DMS53 (cell line): ENCODE measurements at regions not wholly inside any gene's neighbourhood (a gene's known extent, or its start where the extent isn't known, plus 50 kb on each side); places are given as distances from the start of the nearest gene placed in this dataset.

Source experiments
- DNase-seq: peaks from one replicate; lab custom pipeline; 2025; lab: John Stamatoyannopoulos, UW

DNA sequence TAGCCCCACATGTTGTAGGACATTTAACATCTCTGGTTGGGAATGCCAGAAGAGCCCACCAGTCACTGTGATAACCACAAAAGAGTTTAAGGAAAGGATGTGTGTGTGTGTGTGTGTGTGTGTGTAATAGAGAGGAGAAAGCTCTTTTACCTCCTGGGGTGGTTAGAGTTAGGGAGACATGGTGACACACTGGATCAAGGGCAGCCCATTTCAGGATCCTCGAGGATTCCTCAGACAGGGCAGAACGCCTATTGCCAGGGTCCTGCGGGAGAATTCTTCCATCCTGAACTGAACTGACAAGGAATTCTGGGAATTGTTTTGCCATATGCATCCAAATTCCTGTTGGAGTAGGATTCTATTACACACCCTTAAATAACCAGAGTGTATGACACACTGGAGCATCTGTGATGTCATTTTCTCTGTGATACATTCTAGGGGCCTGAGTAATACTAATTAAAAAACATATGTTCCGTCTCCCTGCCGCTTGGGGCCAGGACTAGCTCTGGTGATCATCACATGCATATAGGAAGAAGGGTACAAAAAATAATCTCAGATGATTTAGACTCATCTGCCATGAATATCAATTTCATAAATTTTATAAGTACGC lies 156.4 kb upstream of the MMADHC start:
- DNase-seq, result no peak

DNA sequence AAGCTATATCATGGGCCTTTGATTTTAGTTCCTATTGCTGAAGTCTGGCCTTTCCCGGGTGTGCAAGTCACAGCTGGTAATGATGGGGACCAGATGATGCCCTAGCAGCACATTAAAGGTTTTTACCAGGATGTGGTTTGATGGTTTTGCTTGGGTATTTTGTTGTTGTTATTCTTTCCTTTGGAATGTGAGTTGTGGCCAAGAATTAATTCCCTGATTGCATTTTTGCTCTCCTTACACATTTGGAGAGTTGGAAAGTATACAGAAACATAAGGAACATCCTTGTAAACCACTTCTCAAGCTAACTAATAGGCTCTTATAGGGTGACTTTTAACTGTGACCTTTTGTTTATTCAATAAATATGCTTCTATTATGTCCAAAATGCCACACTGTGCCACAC lies 154.1 kb upstream of the MMADHC start:
- DNase-seq, result no peak

DNA sequence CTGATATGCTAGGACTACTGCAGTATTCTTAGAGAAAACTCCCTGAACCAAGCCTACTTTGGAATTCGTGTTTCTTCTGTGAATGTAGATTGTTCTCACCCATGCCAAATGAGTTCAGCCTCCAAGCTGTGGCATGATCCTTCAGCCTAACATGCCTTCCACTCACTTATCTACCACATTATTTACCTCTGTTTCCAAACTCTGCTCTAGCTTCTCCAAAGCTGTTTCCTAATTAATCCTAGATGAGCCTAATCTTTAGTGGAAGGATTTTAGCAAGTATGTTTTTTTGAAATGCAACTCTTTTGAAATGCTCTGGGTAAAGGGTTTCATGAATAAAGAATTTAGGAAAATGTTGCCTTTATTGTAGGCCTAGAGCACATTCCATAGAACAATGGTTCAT lies 152.9 kb upstream of the MMADHC start:
- no peak for DNase-seq

DNA sequence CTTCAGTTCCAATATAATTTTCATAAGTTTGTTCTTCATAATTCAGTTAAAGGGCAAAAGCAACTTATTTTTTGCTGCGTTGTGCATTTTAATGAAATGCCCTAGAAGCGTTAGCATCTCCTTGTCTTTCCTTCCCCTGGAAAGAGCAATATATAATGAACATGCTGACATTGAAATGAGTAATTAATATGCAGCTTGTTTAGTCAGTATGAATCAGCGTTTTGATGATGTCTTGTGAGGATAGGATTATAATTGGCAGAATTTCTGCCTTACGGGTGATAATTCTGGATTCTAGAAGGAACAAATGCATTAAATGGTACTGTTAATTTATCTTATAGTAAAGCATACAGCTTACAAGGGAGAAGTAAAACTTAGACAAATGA lies 152.3 kb upstream of the MMADHC start:
- DNase-seq, result no peak

DNA sequence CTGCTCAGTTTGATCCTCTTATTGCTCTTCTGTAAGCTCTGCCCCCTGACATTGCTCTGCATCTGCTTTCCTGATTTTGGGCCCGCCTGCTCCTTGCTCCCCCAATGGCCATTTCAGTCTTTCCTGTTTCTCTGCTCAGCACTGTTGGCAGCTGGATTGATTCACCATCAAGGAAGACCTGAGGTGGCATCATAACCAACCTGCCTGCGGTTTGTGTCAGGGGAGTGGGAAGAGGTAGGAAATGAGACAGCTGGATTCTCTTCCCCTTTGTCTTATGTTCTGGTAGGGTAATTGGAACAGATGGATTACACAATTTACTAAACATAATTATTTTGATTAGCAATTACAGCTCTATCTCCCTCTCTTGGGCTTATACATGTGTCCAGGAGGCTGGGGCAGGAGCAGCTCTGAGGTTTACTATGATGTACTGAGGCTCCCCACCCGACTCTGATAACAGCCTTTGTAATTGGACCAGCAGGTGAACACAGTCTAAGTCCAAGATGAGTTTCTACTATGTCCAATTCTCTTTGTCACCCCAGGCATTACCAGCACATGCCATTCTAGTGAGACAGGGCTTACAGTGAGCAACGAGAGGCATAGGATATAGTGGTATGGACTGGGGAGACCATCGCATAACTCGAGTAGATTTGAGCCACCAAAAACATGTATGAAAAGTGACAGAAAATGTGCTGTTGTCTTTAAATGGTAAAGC lies 151.8 kb upstream of the MMADHC start:
- DNase-seq, result no peak

DNA sequence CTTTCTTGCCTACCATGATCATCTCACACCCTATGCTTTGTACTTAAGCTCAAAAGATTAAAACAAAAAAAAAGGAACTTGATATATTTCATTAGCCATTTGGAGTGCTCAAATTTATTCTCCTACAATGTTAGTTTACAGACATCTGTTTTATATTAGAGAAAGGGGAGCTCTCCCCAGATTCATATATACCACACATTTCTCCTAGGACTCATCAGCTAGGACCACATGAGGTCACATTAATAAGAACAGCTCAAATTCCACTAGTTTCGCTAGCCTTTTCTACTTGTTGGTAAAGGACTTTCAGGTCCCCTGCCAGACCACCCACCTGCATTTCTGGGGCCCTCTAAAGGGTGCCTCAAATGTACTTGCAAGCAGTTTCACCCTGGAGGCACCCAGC lies 151.2 kb upstream of the MMADHC start:
- no peak for DNase-seq

DNA sequence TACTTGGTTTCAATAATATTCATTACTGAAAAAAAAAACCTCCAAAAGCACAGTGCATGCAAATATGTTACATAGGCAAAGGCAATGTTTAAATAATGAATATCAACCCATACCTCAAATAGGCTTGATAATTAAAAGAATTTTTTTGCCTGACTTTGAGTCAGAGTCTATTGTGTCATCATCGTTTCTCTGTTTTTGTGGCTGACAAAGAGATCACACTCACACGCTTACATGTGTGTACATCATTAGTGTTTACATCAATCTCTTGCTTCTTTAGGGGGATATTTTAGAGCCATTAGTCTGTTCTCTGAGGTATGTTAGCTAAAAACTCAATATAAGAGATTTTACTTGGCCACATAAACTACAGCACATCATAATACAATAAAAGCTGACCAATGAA lies 150.3 kb upstream of the MMADHC start:
- no peak for DNase-seq

DNA sequence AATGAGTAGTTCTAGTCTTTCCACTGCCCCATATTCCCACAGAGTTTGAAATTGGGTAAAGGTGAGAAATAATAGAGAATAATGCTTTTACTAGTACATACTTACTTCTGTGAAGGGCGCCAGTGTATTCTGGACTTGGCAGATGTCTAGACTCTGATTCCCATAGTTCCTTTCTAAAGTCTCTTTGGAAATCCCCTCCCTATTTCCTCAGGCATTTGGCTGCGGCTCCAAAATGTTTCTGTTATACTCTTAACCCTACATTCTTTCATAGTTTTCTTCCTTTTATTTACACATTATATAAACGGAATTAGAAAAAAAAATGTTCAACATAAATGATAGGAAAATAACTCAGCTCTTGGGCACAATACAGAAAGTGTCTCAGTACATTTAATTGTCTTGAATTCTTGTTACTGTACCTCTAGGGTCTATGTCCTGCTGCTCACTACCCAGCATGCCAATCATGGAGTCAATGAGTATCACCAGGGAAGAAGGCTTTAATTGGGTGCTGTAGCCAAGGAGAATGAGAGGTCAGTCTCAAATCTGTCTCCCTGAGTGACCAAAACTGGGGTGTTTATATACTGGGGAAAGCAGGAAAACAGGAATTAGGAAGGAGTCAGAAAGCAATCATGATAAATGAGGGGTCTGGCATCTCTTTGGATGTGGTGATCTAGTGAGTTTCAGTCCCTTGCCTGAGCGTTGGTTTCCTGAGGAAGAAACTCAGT lies 147.8 kb upstream of the MMADHC start:
- no peak for DNase-seq

DNA sequence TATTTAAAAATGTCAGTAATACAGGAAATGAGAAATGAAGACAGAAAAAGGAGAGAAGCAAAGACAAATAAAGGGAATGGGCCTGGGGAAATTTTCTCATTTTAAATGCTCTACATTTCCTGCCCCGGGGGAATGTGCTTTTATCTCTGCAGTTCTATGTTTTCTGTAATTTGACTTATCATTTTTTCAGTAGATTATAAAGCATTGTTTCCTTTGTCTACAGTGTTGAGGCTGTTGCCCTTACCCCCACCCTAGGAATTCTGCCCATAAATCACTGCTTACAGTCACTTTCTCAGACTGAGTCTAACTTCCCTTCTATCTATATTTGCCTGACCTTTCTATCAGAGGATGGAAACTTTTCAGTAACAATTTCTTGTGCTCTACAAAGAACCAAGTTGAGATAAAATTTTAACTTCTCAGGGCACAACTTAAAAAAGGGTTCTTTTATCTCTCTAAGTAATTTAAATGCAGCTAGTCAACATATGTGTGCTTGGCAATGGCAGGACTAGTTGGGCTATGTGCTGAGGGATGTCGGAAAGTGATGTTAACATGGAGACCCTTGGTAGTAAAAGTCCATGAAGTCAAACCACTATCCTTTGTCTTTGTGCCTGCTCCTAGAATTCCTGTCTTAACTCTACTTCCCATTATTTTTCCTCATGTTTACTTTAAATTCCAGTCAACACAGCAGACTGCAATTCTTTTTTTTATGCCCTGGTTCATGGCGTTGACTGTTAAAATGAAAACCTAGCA lies 146.5 kb upstream of the MMADHC start:
- no peak for DNase-seq

DNA sequence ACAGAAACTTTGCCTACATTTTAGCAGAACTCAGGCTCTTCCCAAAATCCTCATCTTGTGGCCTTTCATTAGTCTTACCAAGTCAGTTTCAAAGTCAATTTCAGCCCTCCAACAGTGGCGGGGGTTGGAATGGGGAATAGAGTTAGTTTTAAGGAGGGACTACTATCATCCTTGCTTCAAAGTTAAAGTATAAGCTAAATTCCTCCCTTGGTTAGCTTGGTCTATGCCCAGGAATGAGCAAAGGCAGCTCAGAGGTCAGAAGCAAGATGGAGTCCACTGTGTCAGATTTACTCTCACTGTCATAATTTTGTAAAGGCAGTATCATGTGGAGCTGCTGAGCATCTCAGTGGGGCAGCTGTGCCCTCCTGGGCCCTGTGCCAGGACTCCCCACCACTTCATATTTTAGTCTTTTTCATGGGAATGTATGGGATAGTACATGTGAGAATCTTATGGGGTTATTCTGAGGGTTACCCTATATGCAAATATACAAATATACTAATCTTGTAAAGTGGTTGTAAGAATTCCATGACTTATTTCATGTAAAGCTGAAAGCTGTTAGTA lies 145.2 kb upstream of the MMADHC start:
- DNase-seq, result no peak

DNA sequence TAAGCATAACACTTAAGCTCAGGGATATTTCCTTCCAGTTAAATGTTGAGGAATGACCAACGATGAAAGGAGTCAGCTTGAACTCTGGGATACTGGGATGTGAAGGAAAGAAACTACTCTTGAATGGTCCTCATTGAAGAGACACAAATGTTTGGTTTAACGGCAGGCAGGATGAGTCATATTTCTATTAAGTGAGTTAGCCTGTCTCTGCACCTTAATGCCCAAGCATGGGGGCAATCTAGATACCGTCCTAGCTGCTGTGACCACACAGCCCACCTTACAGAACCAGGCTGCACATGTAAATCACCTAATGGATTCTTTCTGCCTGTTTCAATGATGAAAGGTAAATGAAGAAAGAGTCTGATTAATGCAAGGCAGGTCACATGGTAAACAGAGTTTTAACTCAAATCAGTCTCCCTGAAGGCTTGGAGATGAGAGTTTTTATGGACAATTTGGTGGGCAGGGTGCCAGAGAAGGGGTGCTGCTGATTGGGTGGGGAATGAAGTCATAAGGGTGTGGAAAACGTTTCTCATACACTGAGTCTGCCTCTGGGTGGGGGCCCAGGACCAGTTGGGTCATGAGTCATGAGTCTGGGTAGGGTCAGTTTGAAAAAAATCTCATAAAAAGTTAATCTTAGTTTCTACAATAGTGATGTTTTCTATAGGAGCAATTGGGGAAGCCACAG lies 144.6 kb upstream of the MMADHC start:
- DNase-seq, result peak; percentile 0

DNA sequence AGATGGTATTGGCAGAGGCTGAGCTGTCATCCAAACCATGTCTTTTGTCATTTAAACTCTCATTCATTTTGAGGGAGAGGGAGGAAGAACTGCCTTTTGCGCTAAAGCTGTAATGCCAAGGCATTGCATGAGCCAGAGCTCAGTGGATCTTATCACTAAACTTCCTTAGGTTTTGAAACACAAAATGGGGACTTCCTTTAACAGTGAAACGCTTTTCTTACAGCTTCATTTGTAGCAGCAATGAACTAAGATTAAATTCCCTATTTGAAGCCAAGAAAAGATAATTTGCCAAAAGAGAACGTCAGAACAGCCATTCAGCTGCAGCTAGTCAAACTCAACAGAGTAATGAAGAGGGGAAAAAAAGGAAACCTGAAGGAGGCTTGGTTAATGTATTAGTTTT lies 143.5 kb upstream of the MMADHC start:
- DNase-seq, result no peak

DNA sequence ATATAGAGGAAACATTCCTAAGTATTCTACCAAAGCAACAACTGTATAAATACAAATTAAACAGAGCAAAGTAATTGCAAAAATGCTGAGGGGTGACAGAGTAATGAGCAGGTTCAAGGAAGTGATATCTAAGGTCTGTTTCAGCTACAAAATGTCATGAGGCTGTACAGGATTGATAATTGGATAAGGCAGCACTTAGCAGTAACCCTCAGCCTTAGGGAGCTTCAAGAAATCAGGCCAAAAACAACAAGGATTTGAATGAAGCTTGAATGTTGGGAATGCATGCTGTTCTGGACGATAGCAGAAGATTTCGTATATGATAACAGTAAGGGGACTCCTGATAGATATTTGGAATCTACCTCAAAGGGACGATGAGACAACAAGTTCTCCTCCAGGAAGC lies 142.0 kb upstream of the MMADHC start:
- DNase-seq, result no peak

DNA sequence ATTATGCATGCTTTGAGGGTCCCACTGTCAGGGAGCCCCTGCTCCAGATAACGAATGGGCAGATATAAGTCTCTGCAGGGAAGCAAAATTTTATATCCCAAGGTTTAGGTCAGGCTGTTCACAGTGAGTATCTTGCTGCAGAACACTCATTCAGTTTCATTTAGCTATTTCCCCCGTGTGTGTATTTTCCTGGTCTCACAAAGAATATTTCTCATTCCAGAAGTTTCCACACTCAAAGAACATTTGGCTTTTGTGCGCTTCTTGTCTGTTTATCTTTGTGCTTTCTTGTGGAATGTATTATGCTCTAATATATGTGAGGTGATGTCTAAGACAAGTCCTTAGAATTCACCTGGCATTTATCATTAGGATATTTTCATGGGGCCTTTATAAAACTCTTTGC lies 140.4 kb upstream of the MMADHC start:
- no peak for DNase-seq

DNA sequence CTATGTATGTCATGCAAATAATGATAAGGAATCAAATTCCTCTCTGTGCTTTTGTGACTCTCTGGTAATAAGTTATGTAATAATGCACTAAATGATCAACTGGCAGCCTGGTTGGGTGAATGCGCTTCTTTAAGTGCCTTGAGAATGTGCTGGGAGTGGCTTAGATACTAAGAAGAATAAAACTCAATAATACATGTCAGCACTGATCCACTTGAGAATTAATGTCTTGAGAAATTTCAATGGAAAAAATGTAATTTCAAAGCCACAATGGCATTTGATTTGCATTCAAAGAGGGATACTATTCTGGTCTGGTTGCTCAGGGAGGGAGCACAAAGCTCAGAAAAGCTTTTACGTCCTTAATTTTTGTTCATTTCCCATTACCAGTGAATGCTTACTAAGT lies 137.7 kb upstream of the MMADHC start:
- DNase-seq, result no peak

DNA sequence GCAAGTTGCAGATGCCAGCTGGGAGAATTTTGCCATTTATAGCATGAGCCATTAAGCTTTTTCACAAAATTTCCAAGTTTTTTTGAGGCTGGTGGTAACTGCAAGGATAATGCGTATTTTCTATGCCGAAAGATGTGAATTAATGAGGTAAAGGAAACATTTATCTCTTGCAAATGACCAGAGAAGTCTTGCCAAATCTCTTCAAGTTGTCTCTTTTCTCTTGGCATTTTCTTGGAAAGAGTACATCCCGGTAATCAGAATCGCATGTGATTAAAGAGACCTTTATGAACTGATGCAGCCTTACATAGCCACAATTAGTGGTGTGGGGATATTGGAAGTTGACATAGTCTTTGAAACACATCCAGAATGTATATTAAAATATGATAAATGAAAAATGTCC lies 136.5 kb upstream of the MMADHC start:
- DNase-seq, result no peak

DNA sequence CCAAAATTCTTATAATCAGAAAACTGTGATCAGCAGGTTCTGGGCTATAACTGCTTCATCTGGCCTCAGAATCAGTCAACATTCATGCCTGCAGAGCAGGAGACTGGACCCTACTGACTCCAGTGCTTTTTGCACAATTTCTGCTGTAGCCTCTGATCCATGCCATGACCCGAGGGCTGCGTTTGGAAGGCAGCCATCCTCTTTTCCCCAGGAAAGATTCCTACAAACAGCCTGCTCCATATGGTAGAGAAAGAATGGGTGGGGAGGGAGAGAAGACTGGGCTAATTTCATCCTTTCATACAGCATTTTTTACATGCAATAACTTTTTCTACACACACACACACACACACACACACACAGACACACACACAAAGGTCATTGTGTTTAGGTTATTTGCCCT lies 133.0 kb upstream of the MMADHC start:
- DNase-seq, result no peak

DNA sequence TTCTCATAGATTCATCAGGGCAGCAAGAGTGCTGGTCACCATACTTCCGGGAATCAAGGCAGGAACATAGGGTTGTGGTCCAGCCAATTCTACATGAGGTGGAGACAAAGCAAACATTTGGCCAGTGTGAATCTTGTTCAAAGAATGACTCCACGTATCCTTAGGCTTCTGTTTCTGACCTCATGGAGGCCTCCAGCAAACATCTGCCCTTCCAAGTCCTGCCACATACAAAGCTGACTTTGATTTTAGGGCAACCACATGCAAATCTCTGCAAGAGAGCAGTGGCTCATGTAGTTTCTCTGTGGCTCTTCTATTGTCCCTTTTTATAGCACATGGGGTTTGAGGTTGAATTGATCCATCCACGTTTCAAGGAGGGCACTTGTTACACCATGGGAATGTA lies 132.1 kb upstream of the MMADHC start:
- no peak for DNase-seq

DNA sequence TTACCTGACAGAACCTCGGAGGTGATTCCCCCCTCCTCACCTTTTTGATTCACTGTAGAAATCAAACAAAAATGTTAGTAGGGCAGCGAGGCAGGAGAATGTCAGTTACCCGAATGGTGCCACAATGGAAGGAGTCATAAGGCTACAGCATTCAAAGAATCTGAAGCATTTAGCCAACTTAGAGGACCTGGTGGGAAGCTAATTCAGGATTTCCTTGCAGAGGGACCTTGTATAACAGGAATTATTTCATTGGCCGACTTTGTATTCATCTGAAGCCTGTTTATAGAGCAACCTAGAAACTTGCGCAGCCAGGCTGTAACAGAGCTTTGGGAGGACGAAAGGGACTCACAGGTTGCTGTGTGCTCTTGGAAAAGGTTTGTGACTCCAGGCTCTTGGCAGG lies 129.1 kb upstream of the MMADHC start:
- no peak for DNase-seq

DNA sequence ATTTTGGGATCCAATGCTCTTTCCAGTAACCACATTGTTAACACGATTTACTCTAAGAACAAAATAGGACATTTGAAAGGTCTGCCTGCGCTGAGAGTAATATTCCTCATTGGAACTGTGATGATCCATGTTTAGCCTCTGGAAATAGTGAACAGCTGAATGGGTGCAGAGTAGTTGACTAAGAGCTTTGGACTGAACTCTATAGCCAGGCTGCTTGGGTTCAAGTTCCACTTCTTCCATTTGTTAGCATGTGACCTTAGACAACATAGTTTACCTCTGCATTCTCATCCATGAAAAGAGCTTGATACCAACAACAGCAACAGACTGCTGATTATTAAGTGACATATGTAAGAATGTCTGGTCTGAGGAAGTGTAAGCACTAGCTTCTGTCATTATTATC lies 128.3 kb upstream of the MMADHC start:
- DNase-seq, result no peak

DNA sequence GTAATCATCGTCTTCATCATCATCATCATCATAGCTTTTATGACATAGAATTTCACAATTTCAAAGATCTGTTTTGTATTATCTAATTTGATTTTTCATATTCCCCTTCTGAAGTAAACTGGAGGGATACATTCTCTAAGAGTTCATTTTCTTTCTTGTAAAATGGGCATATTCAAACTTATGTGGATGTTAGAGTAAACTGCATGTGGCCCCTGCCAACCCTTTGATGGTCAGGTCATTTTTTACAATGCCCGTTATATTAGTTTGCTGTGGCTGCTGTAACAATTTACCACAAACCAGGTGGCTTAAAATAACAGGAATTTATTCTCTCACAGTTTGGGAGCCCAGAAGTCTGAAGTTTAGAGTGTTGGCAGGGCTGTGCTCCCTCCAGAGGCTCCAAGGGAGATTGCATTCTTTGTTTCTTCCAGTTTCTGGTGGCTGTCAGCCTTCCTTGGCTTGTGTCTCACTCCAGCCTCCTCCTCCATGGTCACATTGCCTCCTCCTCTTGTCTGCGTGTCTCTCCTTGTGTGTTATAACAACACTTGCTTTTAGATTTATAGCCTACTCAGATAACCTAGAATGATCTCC lies 127.5 kb upstream of the MMADHC start:
- DNase-seq, result peak; percentile 35
